ENCODE measurements at regions not wholly inside any gene's neighbourhood (a gene's known extent, or its start where the extent isn't known, plus 50 kb on each side); places are given as distances from the start of the nearest gene placed in this dataset.

DNA sequence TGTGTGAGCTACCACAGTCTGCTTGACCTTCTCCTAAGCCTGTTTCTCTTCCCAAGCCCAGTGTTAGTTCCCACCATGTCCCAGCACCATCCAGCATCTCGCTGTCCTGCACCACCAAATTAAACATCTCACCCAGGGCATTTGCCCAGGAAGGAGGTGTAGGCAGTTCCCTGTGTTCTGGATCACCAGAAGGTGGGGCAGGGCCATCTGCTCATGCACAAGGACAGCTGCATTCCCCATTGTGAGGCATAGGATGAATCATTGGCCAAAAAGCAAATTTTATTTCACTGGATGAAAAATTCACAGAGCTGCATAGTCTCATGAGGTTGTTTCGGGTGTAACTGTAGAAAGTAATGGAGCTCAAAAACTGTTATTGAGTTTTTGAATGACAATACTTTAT lies 89.5 kb upstream of the GRIA1 start:
- DNase-seq: no peak

DNA sequence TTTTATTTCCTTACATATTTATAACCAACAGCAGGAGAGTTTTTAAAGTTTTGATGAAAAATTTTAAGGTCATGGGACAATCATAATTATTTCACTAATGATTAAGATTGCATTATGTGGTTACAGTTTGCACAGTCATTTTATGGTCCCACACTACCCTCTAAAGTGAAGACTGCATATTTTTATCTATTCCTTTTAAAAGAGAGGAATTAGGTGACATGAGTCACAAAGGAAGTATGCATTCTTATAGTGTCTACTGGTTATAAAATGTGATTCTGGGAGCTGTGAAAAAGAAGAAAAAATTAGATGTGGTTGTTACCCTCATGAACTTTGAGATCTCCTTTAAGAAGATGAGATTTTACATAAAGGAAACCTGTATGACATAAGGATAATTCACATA lies 87.9 kb upstream of the GRIA1 start:
- DNase-seq: no peak

- no peak for DNase-seq
These were observed 87.0 kb upstream of the GRIA1 start for GRCh38 chr5:153403470-153403869.

- DNase-seq: no peak
These were observed 85.7 kb upstream of the GRIA1 start for GRCh38 chr5:153404747-153405146.

DNA sequence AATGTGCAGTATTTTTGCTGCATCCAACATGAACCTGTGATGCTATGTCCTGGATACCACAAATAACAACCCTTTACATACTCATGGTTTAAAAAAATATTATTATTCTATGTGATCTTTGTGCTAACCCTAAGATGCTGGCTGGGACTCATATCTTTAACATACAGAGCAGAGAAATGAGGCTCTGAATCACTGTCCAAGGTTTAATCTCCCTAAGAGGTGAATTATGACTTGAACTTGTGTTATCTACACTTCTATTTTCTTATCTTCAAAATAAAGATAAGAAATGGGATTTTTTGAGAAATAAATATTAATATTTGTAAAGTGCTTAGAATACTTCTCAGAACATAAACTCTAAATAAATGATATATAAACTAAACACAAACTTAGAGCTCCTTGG lies 68.8 kb upstream of the GRIA1 start:
- no peak for DNase-seq

DNA sequence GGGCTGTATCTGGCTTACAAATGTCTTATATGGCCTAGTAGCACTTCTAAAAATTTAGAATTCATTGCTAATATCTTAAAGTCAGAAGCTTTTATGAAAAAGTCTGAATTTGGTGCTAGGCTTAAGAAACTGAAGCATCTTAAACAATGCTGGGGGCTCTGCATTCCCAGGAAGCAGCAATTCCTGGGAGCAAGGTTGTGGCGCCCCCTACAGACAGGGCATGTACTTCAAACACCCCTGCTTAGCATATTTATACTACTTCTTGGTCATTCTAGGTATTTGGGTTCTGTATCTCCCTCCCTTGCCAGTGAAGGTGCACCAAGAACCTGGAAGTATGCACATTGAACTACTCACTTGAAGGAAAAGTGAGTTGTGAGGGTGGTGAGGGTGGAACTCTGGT lies 64.6 kb upstream of the GRIA1 start:
- DNase-seq: no peak

DNA sequence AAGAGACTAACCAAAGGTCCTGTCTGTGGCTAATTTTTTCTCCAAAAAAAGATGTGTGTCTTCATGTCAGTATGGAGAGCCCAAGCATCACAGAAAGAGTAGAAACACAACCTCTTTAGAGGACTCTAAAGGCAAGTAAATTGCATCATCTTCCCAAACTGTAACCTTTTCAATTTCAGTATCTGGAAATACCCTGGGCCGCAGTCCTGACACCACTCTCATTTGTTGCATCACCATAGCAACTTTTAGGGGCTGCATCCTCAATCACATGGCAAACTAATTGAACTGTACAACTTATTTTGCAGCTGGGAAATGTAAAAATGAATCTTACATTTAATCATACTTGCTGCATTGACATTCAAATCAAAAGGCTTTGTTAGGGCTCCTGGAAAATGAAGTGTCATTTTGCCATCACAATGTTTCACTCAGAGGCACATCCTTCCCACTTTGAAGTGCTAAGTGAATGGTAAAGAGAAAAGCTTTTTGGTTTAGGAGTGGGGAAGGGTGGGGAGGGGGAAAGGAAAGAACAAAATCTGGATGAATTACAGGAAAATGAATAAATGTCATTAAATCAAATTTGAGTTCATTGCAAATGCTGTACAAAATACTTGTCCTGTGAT lies 60.6 kb upstream of the GRIA1 start:
- no peak for DNase-seq

- DNase-seq: no peak
These were observed 57.9 kb upstream of the GRIA1 start for GRCh38 chr5:153432583-153432982.

GRCh38 chr5:153437251-153437650 lies 53.2 kb upstream of the GRIA1 start:
- no peak for DNase-seq

GRCh38 chr5:153439130-153439529 lies 51.3 kb upstream of the GRIA1 start:
- DNase-seq: no peak
